IMR-90 (cell line): ENCODE measurements at regions not wholly inside any gene's neighbourhood (a gene's known extent, or its start where the extent isn't known, plus 50 kb on each side); places are given as distances from the start of the nearest gene placed in this dataset.

Source experiments
- CEBPB ChIP-seq: IDR thresholded peaks from 2 replicates; pipeline ENCODE4 v1.6.1; 2012; ENCODE audit warnings: low read depth, low read length, improper control_type of control experiment
- CTCF ChIP-seq: conservative IDR thresholded peaks from 2 replicates; pipeline ENCODE4 v1.5.1; 2012; ENCODE audit warnings: mild to moderate bottlenecking, low read depth, low read length, improper control_type of control experiment
- NFE2L2 ChIP-seq: fragments of 150-350 bp; IDR thresholded peaks from 2 replicates; pipeline ENCODE4 v1.6.1; 2016; ENCODE audit warnings: low read depth, mild to moderate bottlenecking, low read length
- POLR2A ChIP-seq: IDR thresholded peaks from 2 replicates; pipeline ENCODE4 v1.6.1; 2012; ENCODE audit warnings: mild to moderate bottlenecking, low read depth, low read length
- RCOR1 ChIP-seq: IDR thresholded peaks from 2 replicates; pipeline ENCODE4 v1.6.1; 2012; ENCODE audit warnings: mild to moderate bottlenecking, low read length, improper control_type of control experiment; ENCODE audit not compliant: insufficient replicate concordance
- SMC3 ChIP-seq: fragments of 150-350 bp; IDR thresholded peaks from 2 replicates; pipeline ENCODE4 v1.6.1; 2016; ENCODE audit warnings: low read depth, mild to moderate bottlenecking, antibody characterized with exemption, low read length, moderate library complexity

GRCh38 chr4:19406789-19407188 is 844.9 kb upstream of the SLIT2 start:
- TF ChIP-seq CTCF (no peak), POLR2A (no peak), CEBPB (no peak), NFE2L2 (no peak), SMC3 (no peak), RCOR1 (no peak)
